HAP-1 (cell line): ENCODE measurements at regions not wholly inside any gene's neighbourhood (a gene's known extent, or its start where the extent isn't known, plus 50 kb on each side); places are given as distances from the start of the nearest gene placed in this dataset.

Experiments used
- DNase-seq, 2 experiments: peaks; one replicate each; pipeline ENCODE4 v3.0.0-alpha.2; 2016 to 2020; ENCODE audit warnings: low spot score in 2 of 2
- H3K27me3 ChIP-seq: fragments of 250-450 bp; sonication (Bioruptor Pico); 2 replicates; pipeline ENCODE4 v1.5.1; 2020; ENCODE audit warnings: low read depth, mild to moderate bottlenecking, moderate library complexity
- H3K36me3 ChIP-seq: fragments of 250-450 bp; sonication (Bioruptor Pico); replicated peaks from 2 replicates; pipeline ENCODE4 v1.5.1; 2020; ENCODE audit warnings: mild to moderate bottlenecking
- H3K4me1 ChIP-seq: fragments of 250-450 bp; sonication (Bioruptor Pico); 2 replicates; pipeline ENCODE4 v1.5.1; 2020; ENCODE audit warnings: mild to moderate bottlenecking
- H3K4me3 ChIP-seq: fragments of 250-450 bp; sonication (Bioruptor Pico); 2 replicates; pipeline ENCODE4 v1.5.1; 2020; ENCODE audit warnings: mild to moderate bottlenecking, moderate library complexity
- H3K9me3 ChIP-seq: fragments of 250-450 bp; sonication (Bioruptor Pico); 2 replicates; pipeline ENCODE4 v1.5.1; 2020; ENCODE audit warnings: mild to moderate bottlenecking, moderate library complexity
- in situ Hi-C: fragments of 300-500 bp; cut with MboI; formaldehyde crosslinking; loops from 3 replicates; pipeline ENCODE4 v1.14.3; 2020; ENCODE audit warnings: low sequenced_read_pairs, inconsistent platforms, mixed read lengths

DNA sequence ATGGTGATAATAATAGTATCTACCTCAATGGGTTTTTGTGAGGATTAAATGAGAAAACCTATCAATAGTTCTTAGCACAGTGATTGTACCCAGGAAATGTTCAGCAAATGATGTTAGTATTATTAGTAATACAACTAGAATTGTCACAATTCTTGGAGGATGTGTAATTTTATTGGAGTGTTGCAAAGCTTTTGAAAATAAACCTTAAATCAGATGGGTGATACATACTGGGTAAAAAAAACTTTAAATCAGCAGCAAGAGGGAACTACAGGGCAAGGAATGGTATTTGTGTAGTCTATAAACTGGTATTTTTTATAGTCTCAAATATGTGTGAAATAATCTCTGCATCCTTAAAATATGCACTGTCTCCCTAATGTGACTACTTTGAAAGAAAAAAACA is 371.6 kb downstream of the PIK3R1 start:
- in situ Hi-C loops, result no loop called here
- Histone ChIP-seq H3K36me3 (no peaks in the 10 kb centered on the region), H3K4me1 (no peaks in the 10 kb centered on the region), H3K4me3 (no peak overlapping the region), H3K9me3 (no peaks in the 10 kb centered on the region), H3K27me3 (no peaks in the 10 kb centered on the region)
- no peak for DNase-seq

DNA sequence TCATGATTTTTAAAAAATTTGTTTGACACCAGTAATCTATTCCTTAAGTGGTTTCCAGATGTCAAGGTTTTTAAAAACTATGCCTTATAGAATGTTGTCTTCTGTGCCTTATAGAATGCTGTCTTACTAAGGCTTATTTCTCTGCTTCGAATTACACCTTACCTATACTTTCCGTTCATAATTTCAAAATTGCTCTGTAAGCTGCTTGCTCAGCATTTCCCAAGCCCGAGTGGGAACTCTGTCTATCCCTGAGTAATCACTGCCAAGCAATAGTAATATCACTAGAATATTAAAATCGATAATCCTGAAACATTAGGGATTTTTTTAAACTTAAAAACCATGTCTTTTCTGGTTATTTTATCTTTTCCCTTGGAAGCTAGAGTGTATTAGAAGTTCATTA is 376.3 kb downstream of the PIK3R1 start:
- no peaks in the 10 kb centered on the region for H3K36me3 ChIP-seq
- H3K4me1 ChIP-seq, result no peaks in the 10 kb centered on the region

GRCh38 chr5:68592351-68592750 is 376.8 kb downstream of the PIK3R1 start:
- H3K27me3 ChIP-seq, result no peaks in the 10 kb centered on the region
- H3K4me1 ChIP-seq, result no peaks in the 10 kb centered on the region
- H3K4me3 ChIP-seq, result no peak overlapping the region
- no peaks in the 10 kb centered on the region for H3K9me3 ChIP-seq
- no peaks in the 10 kb centered on the region for H3K36me3 ChIP-seq
- no peak for DNase-seq
- in situ Hi-C loops, result no loop called here

More for the DNA sequence above, 376.3 kb downstream of the PIK3R1 start:
- no peak overlapping the region for H3K4me3 ChIP-seq
- H3K27me3 ChIP-seq, result no peaks in the 10 kb centered on the region
- in situ Hi-C loops, result no loop called here
- DNase-seq, result no peak
- no peaks in the 10 kb centered on the region for H3K9me3 ChIP-seq

GRCh38 chr5:68593211-68593671 is 377.7 kb downstream of the PIK3R1 start:
- no peak for DNase-seq
- Histone ChIP-seq H3K9me3 (no peaks in the 10 kb centered on the region), H3K27me3 (no peaks in the 10 kb centered on the region), H3K4me3 (no peak overlapping the region), H3K36me3 (no peaks in the 10 kb centered on the region), H3K4me1 (no peaks in the 10 kb centered on the region)
- in situ Hi-C loops, result no loop called here

DNA sequence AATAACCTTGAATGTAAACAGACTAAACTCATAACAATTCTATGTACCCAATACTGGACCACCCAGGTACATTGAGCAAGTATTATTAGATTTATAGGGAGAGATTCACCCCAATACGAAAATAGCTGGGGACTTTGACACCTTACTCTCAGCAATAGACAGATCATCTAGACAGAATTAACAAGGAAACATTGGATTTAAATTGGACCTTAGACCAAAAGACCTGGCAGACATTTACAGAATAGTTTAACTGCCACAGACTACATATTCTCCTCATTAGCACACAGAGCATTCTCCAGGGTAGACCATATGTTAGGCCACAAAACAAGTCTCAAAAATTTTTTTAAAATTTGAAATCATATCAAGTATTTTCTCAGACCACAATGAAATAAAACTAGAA is 397.4 kb downstream of the PIK3R1 start:
- no peaks in the 10 kb centered on the region for H3K9me3 ChIP-seq
- H3K36me3 ChIP-seq, result no peaks in the 10 kb centered on the region
- H3K27me3 ChIP-seq, result no peaks in the 10 kb centered on the region
- H3K4me1 ChIP-seq, result no peaks in the 10 kb centered on the region
- in situ Hi-C loops, result no loop called here
- DNase-seq, result no peak
- H3K4me3 ChIP-seq, result no peak overlapping the region

- in situ Hi-C loops, result no loop called here
Observed at GRCh38 chr5:68618501-68618900, 402.9 kb downstream of the PIK3R1 start.

GRCh38 chr5:68627001-68627400 is 411.4 kb downstream of the PIK3R1 start:
- no peak for DNase-seq
- no peaks in the 10 kb centered on the region for H3K9me3 ChIP-seq
- in situ Hi-C loops, result no loop called here

More at GRCh38 chr5:68618501-68618900, 402.9 kb downstream of the PIK3R1 start:
- Histone ChIP-seq H3K4me3 (no peak overlapping the region), H3K9me3 (no peaks in the 10 kb centered on the region), H3K4me1 (no peaks in the 10 kb centered on the region), H3K36me3 (no peaks in the 10 kb centered on the region), H3K27me3 (no peaks in the 10 kb centered on the region)
- no peak for DNase-seq

DNA sequence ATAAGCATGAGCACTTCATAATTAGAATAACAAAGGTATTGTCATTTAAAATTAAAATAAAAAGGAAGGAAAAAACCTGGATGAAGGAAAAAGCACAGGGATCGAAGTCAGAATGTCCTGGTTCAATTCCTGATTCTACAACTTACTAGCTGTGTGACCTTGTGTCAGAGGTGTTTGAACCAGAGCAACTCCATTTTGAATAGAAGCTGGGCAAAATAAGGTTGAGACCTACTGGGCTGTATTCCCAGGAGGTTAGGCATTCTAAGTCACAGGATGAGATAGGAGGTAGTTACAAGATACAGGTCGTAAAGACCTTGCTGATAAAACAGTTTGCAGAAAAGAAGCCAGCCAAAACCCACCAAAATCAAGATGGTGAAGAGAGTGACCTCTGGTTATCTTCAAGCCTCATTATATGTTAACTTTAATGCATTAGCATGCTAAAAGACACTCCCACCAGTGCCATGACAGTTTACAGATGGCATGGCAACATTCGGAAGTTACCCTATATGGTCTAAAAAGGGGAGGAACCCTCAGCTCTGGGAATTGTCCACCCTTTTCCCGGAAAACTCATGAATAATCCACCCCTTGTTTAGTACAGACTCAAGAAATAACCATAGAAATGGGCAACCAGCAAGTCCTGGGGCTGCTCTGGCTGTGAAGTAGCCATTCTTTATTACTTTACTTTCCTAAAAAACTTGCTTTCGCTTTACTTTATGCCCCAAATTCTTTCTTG is 412.7 kb downstream of the PIK3R1 start:
- in situ Hi-C loops, result no loop called here
- no peaks in the 10 kb centered on the region for H3K4me1 ChIP-seq
- H3K9me3 ChIP-seq, result no peaks in the 10 kb centered on the region

More at GRCh38 chr5:68627001-68627400, 411.4 kb downstream of the PIK3R1 start:
- Histone ChIP-seq H3K4me1 (no peaks in the 10 kb centered on the region), H3K27me3 (no peaks in the 10 kb centered on the region), H3K36me3 (no peaks in the 10 kb centered on the region), H3K4me3 (no peak overlapping the region)

GRCh38 chr5:68630354-68630753 is 414.8 kb downstream of the PIK3R1 start:
- H3K27me3 ChIP-seq, result no peaks in the 10 kb centered on the region
- H3K9me3 ChIP-seq, result no peaks in the 10 kb centered on the region
- in situ Hi-C loops, result no loop called here
- no peak for DNase-seq
- H3K36me3 ChIP-seq, result no peaks in the 10 kb centered on the region
- no peak overlapping the region for H3K4me3 ChIP-seq
- no peaks in the 10 kb centered on the region for H3K4me1 ChIP-seq

More for the DNA sequence above, 412.7 kb downstream of the PIK3R1 start:
- Histone ChIP-seq H3K4me3 (no peak overlapping the region), H3K27me3 (no peaks in the 10 kb centered on the region), H3K36me3 (no peaks in the 10 kb centered on the region)
- no peak for DNase-seq

- Histone ChIP-seq H3K36me3 (no peaks in the 10 kb centered on the region), H3K4me1 (no peaks in the 10 kb centered on the region), H3K27me3 (no peaks in the 10 kb centered on the region), H3K9me3 (no peaks in the 10 kb centered on the region), H3K4me3 (no peak overlapping the region)
- in situ Hi-C loops, result no loop called here
- no peak for DNase-seq
Observed at GRCh38 chr5:68631884-68632283, 416.3 kb downstream of the PIK3R1 start.

DNA sequence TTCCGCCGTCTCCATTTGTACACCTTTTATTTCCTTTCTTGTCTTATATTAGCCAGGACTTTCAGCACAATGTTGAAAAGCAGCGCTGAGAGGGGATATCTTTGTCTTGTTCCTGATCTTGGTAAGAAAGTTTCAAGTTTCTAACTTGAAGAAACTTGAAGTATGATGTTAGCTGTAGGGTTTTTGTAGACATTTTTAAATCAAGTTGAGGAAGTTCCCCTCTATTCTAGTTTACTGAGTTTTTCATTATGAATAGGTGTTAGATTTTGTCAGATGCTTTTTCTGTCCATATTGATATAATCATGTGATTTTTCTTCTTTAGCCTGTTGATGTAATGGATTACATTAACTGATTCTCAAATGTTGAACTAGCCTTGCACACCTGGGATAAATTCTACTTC is 425.7 kb downstream of the PIK3R1 start:
- Histone ChIP-seq H3K9me3 (no peaks in the 10 kb centered on the region), H3K4me1 (no peaks in the 10 kb centered on the region), H3K4me3 (no peak overlapping the region), H3K27me3 (peaks cover 5% of the 10 kb centered on the region; the same call in 1 of the 2 replicates), H3K36me3 (no peaks in the 10 kb centered on the region)
- no peak for DNase-seq
- in situ Hi-C loops, result no loop called here

DNA sequence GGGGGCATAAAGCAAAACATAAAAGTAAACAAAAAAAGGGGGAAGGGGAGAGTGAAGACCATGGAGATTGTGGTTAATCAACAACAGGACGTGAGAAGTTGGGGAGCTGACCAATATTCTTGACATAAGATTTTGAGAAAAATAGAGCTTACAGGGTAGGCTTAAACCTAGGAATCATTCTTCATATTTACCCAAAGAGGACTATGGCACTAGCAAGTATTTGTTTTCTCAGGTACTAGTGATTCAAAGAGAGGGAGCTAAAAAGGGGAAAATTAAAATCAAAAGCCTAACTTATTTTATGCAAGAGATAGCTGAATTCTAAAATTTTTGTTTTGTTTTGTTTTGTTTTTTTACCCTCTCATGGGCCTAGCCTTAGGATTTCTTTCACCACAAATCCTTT is 427.5 kb downstream of the PIK3R1 start:
- peaks cover 5% of the 10 kb centered on the region; the same call in 1 of the 2 replicates for H3K27me3 ChIP-seq
- no peaks in the 10 kb centered on the region for H3K9me3 ChIP-seq
- no peak for DNase-seq
- H3K4me1 ChIP-seq, result no peaks in the 10 kb centered on the region
- no peak overlapping the region for H3K4me3 ChIP-seq
- no peaks in the 10 kb centered on the region for H3K36me3 ChIP-seq
- in situ Hi-C loops, result no loop called here

DNA sequence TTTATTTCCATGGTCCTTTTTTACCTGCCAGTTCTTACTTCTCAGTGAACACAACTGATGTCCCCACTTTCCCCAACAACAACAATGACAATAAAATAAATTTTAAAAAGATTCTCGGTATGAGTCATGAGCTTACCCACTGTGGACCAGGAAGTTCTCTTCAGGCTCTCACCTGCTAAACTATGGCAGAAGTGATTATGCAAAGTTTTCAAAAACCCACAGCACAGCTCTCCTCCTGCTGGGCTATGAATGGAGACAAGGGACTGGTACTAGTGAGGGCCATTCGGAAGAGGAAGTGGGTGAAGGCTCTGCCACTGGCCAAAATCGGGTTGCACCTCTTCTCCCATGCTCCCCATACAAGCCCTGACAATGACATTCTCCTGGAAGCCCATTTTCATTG is 429.4 kb downstream of the PIK3R1 start:
- H3K4me1 ChIP-seq, result no peaks in the 10 kb centered on the region
- no peaks in the 10 kb centered on the region for H3K36me3 ChIP-seq
- in situ Hi-C loops, result no loop called here
- H3K27me3 ChIP-seq, result peaks cover 5% of the 10 kb centered on the region; the same call in 1 of the 2 replicates
- H3K4me3 ChIP-seq, result no peak overlapping the region
- no peaks in the 10 kb centered on the region for H3K9me3 ChIP-seq
- no peak for DNase-seq

DNA sequence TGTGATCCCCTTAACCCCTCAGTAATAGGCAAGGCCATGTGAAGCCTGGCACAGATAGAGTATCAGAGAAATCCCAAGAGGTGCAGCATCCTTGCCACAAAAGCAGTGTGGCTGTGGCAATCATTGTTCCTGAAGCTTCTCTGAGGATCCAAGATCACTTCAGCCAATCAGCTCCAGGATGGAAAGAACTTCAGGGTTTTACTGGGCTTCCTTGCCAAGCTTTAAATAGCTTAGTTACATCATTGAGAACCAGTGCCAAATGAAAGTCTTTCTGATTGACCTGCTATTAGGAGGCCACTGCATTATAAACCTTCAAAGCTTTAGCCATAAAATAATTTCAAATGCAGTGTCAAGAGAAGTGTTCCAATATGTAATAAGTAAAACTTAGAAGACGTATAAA is 430.6 kb downstream of the PIK3R1 start:
- in situ Hi-C loops, result no loop called here
- Histone ChIP-seq H3K4me3 (no peak overlapping the region), H3K36me3 (no peaks in the 10 kb centered on the region), H3K27me3 (peaks cover 5% of the 10 kb centered on the region; the same call in 1 of the 2 replicates), H3K9me3 (no peaks in the 10 kb centered on the region), H3K4me1 (no peaks in the 10 kb centered on the region)
- DNase-seq, result no peak
